Adrenal gland (tissue), 5 donors: ENCODE measurements at regions not wholly inside any gene's neighbourhood (a gene's known extent, or its start where the extent isn't known, plus 50 kb on each side); places are given as distances from the start of the nearest gene placed in this dataset.

Experiments used
- CTCF ChIP-seq, 6 experiments: fragments of 450-650 bp in 4 of 6; fragments of 200-600 bp in 2 of 6; sonication (generic) in 1 of 6; IDR thresholded peaks; 1 replicate in 5 of 6; 2 replicates in 1 of 6; pipeline versions ENCODE4 v1.5.1 to v1.8.0; 2016 to 2021; ENCODE audit warnings: antibody characterized with exemption in 6 of 6, mild to moderate bottlenecking in 2 of 6, moderate library complexity in 1 of 6
- POLR2A ChIP-seq, 2 donors: fragments of 450-650 bp; IDR thresholded peaks; one replicate each; pipeline ENCODE4 v1.6.1; 2017; ENCODE audit warnings: antibody characterized with exemption in 2 of 2, mild to moderate bottlenecking in 2 of 2, moderate library complexity in 1 of 2
- donor health status: DM: no; HTN: no; CAD: no.

DNA sequence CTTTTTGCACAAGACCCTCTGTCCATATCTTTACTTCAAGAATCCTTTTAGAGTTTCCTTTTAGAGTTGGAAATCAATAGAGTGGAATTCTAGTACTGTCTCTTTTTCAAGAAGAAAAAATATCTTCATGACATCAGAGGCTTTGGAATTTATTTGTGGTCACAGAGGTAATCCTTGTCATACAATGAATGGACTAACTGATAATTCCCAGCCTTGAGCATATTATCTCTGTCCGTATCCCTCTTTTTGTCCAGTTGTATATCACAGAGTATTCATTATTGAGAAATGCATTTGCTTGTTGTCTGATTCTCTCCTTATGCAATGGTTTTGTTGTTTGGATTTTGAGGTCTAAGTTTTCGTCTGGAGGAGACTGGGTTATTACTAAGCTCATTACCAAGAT, 82.0 kb upstream of the HAPLN1 start:
- TF ChIP-seq CTCF (IDR thresholded peaks at IDR 0.05) (no peak), POLR2A (IDR thresholded peaks at IDR 0.05) (no peak)
